OCI-LY7 (cell line): ENCODE measurements at regions not wholly inside any gene's neighbourhood (a gene's known extent, or its start where the extent isn't known, plus 50 kb on each side); places are given as distances from the start of the nearest gene placed in this dataset.

Experiments used
- BruUV-seq: library from RNA; stranded (reverse); fragments of 400-500 nt; replicated peaks from 2 replicates; lab custom pipeline; 2021; lab: Mats Ljungman, UMichigan
- CTCF ChIA-PET: fragments of 300-600 bp; sonication (Branson Sonifier 250); formaldehyde crosslinking; loops from one replicate; lab custom pipeline; 2022; ENCODE audit warnings: antibody characterized with exemption; ENCODE audit not compliant: unreplicated experiment; lab: Charles Lee
- POLR2A ChIA-PET: fragments of 300-600 bp; sonication (Branson Sonifier 250); formaldehyde crosslinking; loops from one replicate; lab custom pipeline; 2022; ENCODE audit warnings: antibody characterized with exemption; lab: Charles Lee
- DNase-seq: peaks from one replicate; pipeline ENCODE4 v3.0.0-alpha.2; 2015; ENCODE audit warnings: low spot score
- H2AFZ ChIP-seq: fragments of 200-600 bp; sonication (generic), shearing (Covaris generic); 2 replicates; pipeline ENCODE4 v1.6.1; 2014; ENCODE audit warnings: mild to moderate bottlenecking, antibody characterized with exemption, low read length, moderate library complexity
- H3K27ac ChIP-seq: fragments of 200-600 bp; sonication (generic); 2 replicates; pipeline ENCODE4 v1.5.1; 2014; ENCODE audit warnings: mixed run types, low read depth, mild to moderate bottlenecking, moderate library complexity, low read length, inconsistent platforms; ENCODE audit not compliant: poor library complexity, severe bottlenecking
- H3K36me3 ChIP-seq: fragments of 200-600 bp; sonication (generic); 2 replicates; pipeline ENCODE4 v1.6.1; 2014; ENCODE audit warnings: mild to moderate bottlenecking, antibody characterized with exemption, low read length, moderate library complexity, mixed read lengths; ENCODE audit not compliant: insufficient read depth
- H3K4me1 ChIP-seq: fragments of 200-600 bp; sonication (generic); 2 replicates; pipeline ENCODE4 v1.5.1; 2014; ENCODE audit warnings: mild to moderate bottlenecking, low read length; ENCODE audit not compliant: insufficient read depth, poor library complexity, severe bottlenecking
- H3K4me2 ChIP-seq: fragments of 200-600 bp; sonication (generic); 2 replicates; pipeline ENCODE4 v1.6.1; 2014; ENCODE audit warnings: mild to moderate bottlenecking, low read length
- H3K4me3 ChIP-seq: fragments of 200-600 bp; sonication (generic); 2 replicates; pipeline ENCODE4 v1.5.1; 2014; ENCODE audit warnings: mild to moderate bottlenecking, low read depth, low read length; ENCODE audit not compliant: poor library complexity, severe bottlenecking
- H3K79me2 ChIP-seq: fragments of 200-600 bp; sonication (generic); 2 replicates; pipeline ENCODE4 v1.6.1; 2016; ENCODE audit warnings: low read depth, mild to moderate bottlenecking, low read length, moderate library complexity, mixed read lengths; ENCODE audit not compliant: insufficient read depth
- H3K9me2 ChIP-seq: fragments of 200-600 bp; sonication (generic); 2 replicates; pipeline ENCODE4 v1.6.1; 2016; ENCODE audit warnings: mild to moderate bottlenecking, low read length, mixed read lengths; ENCODE audit not compliant: insufficient read depth
- H3K9me3 ChIP-seq: fragments of 200-600 bp; sonication (generic); 2 replicates; pipeline ENCODE4 v1.6.1; 2014; ENCODE audit warnings: mild to moderate bottlenecking, mixed run types, low read length, mixed read lengths
- H4K20me1 ChIP-seq: fragments of 200-600 bp; sonication (generic); 2 replicates; pipeline ENCODE4 v1.6.1; 2014; ENCODE audit warnings: mild to moderate bottlenecking, antibody characterized with exemption, low read length, moderate library complexity, mixed read lengths; ENCODE audit not compliant: insufficient read depth
- EZH2phosphoT487 ChIP-seq: fragments of 200-600 bp; sonication (generic); IDR thresholded peaks from 2 replicates; pipeline ENCODE4 v1.6.1; 2018; ENCODE audit warnings: low read depth, borderline replicate concordance, mild to moderate bottlenecking, mixed run types, antibody characterized with exemption, low read length, moderate library complexity, mixed read lengths
- intact Hi-C: fragments of 100-400 bp; cut with micrococcal nuclease; formaldehyde crosslinking; loops from one replicate; pipeline ENCODE4 v1.10.0; 2022; ENCODE audit not compliant: unreplicated experiment
- TF ChIP-seq, protein P1 (sequence below): fragments of 200-600 bp; sonication (generic); conservative IDR thresholded peaks from 2 replicates; pipeline ENCODE4 v1.5.1; 2014; ENCODE audit warnings: mild to moderate bottlenecking, antibody characterized with exemption, low read length, moderate library complexity, mixed read lengths

- no peak for DNase-seq
- no peak overlapping the region for H2AFZ ChIP-seq
- no peaks in the 10 kb centered on the region for H3K9me3 ChIP-seq
- no peak overlapping the region for H3K4me2 ChIP-seq
- H3K9me2 ChIP-seq: no peaks in the 10 kb centered on the region
- H3K4me3 ChIP-seq: no peak overlapping the region
- no peaks in the 10 kb centered on the region for H3K36me3 ChIP-seq
- no peaks in the 10 kb centered on the region for H3K4me1 ChIP-seq
- H4K20me1 ChIP-seq: no peaks in the 10 kb centered on the region
- TF ChIP-seq EZH2phosphoT487: no peak
- TF ChIP-seq, protein P1, sequence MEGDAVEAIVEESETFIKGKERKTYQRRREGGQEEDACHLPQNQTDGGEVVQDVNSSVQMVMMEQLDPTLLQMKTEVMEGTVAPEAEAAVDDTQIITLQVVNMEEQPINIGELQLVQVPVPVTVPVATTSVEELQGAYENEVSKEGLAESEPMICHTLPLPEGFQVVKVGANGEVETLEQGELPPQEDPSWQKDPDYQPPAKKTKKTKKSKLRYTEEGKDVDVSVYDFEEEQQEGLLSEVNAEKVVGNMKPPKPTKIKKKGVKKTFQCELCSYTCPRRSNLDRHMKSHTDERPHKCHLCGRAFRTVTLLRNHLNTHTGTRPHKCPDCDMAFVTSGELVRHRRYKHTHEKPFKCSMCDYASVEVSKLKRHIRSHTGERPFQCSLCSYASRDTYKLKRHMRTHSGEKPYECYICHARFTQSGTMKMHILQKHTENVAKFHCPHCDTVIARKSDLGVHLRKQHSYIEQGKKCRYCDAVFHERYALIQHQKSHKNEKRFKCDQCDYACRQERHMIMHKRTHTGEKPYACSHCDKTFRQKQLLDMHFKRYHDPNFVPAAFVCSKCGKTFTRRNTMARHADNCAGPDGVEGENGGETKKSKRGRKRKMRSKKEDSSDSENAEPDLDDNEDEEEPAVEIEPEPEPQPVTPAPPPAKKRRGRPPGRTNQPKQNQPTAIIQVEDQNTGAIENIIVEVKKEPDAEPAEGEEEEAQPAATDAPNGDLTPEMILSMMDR: no peak
- no peaks in the 10 kb centered on the region for H3K79me2 ChIP-seq
- no peak overlapping the region for H3K27ac ChIP-seq
- intact Hi-C loops: no loop called here
- ChIA-PET CTCF (no interaction called here), POLR2A (interaction anchor here (0.6 kb wide), 1 partner anchor 14 kb away, joined by 3 read pairs; no protein-coding TSS in a partner anchor)
- no TSS peak for BruUV-seq
These were observed 330.5 kb downstream of the KCNS3 start for GRCh38 chr2:18208956-18209355.

- BruUV-seq: no TSS peak
- TF ChIP-seq, protein P1: no peak
- TF ChIP-seq EZH2phosphoT487: no peak
- H3K9me3 ChIP-seq: no peaks in the 10 kb centered on the region
- no peak for DNase-seq
- CTCF ChIA-PET: no interaction called here
- H3K4me3 ChIP-seq: no peak overlapping the region
- intact Hi-C loops: no loop called here
- no peaks in the 10 kb centered on the region for H3K36me3 ChIP-seq
- no peak overlapping the region for H3K27ac ChIP-seq
- no peak overlapping the region for H3K4me2 ChIP-seq
- no peaks in the 10 kb centered on the region for H3K79me2 ChIP-seq
- H3K9me2 ChIP-seq: no peaks in the 10 kb centered on the region
- H2AFZ ChIP-seq: no peak overlapping the region
- H3K4me1 ChIP-seq: no peaks in the 10 kb centered on the region
- POLR2A ChIA-PET: no interaction called here
- no peaks in the 10 kb centered on the region for H4K20me1 ChIP-seq
These were observed 322.3 kb downstream of the KCNS3 start for GRCh38 chr2:18200771-18201170.

GRCh38 chr2:18198677-18199076 is 320.2 kb downstream of the KCNS3 start:
- CTCF ChIA-PET: no interaction called here
- Histone ChIP-seq H3K4me1 (no peaks in the 10 kb centered on the region), H4K20me1 (no peaks in the 10 kb centered on the region), H2AFZ (no peak overlapping the region), H3K9me3 (no peaks in the 10 kb centered on the region), H3K4me3 (no peak overlapping the region), H3K36me3 (no peaks in the 10 kb centered on the region), H3K27ac (no peak overlapping the region), H3K4me2 (no peak overlapping the region), H3K79me2 (no peaks in the 10 kb centered on the region), H3K9me2 (no peaks in the 10 kb centered on the region)
- DNase-seq: no peak
- BruUV-seq: no TSS peak
- no peak for TF ChIP-seq EZH2phosphoT487
- TF ChIP-seq, protein P1: no peak
- POLR2A ChIA-PET: no interaction called here
- intact Hi-C loops: no loop called here
